Epidermal melanocyte (primary cell): ENCODE measurements at regions not wholly inside any gene's neighbourhood (a gene's known extent, or its start where the extent isn't known, plus 50 kb on each side); places are given as distances from the start of the nearest gene placed in this dataset.

ENCODE experiments used
- DNase-seq: peaks from one replicate; pipeline ENCODE4 v3.0.0; 2011; ENCODE audit warnings: low spot score; ENCODE audit not compliant: insufficient read length

- no peak for DNase-seq
Observed at GRCh38 chr3:24033818-24034217, 88.7 kb downstream of the NR1D2 start.

DNA sequence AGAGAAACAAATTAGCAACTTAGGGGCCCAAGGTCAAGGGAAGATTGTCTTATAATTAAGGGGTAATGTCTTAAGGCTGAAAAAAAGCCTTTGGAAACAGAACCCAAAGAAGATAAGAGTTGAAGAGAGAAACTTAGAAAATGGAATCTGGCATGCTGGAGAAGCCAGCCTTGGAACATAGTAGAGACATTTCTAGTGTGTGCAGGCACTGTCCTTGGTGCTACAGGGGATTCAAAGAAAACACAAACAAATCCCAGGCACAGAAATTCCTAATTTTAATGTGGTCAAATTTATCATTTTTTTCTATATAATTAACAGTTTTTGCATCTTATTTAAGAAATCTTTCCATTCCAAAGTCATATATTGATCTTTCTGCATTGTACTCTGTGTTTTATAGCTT is 89.4 kb downstream of the NR1D2 start:
- no peak for DNase-seq

DNA sequence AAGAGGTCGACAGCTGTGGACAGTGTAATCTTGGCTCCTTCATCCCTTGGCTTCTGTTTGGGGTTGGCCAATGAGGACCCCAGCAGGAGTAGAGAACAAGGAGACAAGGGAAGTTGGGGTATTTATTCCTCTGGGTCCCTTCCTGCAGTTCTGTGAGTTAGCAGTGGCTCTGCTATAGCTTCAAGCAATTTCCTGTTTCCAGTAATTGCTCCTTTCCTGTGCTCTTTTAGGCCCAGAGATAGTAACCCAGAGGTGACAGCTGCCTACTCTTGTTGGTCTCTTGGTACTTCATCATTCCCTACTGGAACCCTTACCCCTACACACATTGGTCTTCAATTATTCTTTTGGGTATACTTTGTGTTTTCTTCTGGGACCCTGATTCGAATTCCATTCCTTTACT is 92.9 kb downstream of the NR1D2 start:
- DNase-seq: no peak

- no peak for DNase-seq
Observed at GRCh38 chr3:24040311-24040710, 95.2 kb downstream of the NR1D2 start.

- no peak for DNase-seq
Observed at GRCh38 chr3:24042174-24043059, 97.3 kb downstream of the NR1D2 start.

- no peak for DNase-seq
Observed at GRCh38 chr3:24043168-24043567, 98.1 kb downstream of the NR1D2 start.

DNA sequence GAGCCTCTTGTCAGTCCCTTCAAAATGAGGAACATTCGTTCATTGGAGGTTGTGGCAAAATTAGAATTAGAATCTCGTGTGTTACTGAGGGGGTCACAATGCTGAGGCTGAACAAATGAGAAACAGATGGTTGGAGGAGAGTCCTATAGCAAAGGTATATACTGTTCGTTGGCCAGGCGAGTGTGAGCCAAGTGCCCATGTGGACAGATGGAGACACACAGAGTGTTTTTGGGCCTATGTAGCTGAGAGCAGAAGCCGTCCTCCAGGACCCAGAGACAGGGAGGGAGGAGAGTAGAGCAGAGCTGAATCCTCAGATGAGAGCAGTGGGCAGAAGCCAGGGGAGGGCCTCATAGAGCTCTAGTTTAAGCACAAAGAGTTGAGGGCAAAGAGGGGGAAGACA is 98.9 kb downstream of the NR1D2 start:
- no peak for DNase-seq

DNA sequence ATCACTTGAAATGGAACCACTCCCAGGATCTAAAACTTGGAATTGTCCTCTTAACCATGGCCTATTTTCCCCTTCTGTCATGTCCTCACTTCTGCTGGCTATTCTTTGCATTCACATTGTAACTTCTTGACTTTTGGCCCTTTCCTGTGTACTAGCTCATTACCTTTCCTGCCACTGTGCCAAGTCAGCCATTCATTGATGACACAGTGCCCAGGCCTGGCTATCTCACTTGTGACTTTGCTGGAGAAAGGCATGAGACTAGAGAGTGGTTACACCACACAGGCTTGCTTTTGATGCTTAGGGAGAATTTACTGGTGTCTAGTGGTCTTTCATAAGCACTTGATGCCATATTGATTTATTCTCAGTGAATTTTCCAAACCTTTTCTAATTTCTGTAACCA is 101.1 kb downstream of the NR1D2 start:
- no peak for DNase-seq

DNA sequence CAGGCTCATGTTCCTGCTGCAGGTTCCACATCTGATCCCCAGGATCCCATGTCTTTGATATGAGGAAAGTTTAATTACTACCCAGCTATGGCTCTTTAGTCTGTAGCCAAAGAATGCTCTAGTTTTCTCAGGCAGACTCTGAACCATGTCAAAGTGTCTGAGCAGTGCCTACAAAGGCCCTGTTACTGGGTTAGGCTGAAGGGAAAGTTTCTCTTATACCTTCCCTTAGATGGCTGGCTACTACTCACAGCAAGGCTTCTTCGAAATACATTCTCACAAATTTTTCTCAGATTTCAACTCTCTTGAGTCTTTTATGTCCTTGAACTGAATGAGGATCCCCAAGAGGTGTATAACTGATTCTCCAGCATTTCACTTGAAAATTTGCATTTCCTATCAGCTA is 102.4 kb downstream of the NR1D2 start:
- DNase-seq: no peak

DNA sequence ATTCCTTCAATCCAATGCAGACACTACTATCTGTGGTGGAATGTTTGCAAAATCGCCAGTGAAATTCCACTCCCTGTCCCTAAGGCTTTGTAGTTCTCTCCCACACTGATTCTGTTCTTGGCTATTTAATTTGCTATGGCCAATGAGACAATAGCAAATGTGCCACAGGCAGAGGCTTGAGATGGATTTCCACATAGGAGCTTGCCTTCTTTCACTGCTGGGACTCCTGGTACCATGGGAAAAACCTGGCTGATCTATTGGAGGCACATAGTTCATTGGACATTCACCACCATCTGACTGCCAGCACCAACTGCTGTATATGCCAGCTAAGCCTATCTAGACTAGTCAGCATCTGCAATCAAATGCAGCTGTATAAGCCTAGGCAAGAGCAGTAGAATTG is 103.8 kb downstream of the NR1D2 start:
- DNase-seq: peak; percentile 18

DNA sequence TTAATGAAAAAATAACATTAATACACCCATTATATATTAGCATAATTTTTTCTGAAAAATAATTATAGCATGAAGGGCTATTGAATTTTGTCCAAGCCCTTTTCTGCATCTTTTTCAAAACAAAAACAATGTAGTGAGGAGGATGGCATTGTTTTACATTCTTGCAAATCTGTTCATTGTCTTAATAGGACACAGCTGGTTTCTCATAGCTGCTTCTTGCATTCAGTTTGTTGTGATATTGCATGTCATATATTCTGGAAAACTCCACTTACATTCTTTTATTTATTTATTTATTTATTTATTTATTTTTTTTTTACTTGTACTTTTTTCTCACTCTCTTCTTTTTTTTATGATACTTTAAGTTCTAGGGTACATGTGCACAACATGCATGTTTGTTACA is 107.4 kb downstream of the NR1D2 start:
- peak; percentile 19 for DNase-seq

DNA sequence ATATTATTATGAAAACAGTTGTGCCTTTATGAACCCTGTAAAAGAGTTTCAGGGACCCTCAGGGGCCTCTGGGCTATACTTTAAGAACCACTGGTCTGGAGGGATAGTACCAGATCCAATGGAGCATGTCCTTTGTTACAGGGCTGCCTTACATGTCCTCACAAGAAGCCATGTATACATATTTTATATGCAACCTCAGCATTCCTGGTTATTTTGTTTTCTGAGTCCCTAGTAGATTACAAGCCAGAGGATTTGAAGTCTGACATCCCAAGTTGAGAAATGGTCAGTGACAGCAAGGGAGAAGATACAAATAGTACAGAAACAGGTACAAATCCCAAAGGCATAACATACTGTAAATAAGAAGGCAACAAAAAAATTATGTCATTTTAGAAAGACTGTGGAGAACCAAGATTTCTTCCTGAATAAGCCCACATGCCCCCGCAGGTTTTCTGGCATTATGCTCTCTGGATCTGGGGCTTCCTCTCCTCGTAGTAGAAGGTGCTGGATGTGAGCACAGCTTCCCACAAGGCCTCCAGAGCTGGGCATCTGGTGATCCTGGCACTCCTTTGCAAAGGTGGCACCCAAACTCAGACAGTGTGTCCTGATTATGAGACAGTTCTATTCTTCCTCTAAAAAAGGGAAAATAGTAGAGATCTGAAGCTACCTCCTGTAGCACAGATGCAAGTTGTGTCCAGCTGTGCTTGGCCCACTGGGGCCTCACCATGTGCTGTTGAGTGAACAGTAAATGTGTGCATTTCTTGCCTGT is 114.0 kb downstream of the NR1D2 start:
- no peak for DNase-seq

- DNase-seq: no peak
Observed at GRCh38 chr3:24060055-24060454, 115.0 kb downstream of the NR1D2 start.

GRCh38 chr3:24062916-24063315 is 117.8 kb downstream of the NR1D2 start:
- DNase-seq: no peak
